Sigmoid colon (tissue), 6 donors: ENCODE measurements at regions not wholly inside any gene's neighbourhood (a gene's known extent, or its start where the extent isn't known, plus 50 kb on each side); places are given as distances from the start of the nearest gene placed in this dataset.
"Not testable (repeated sequence)": the region's sequence is repeated elsewhere in the genome, so short reads cannot be mapped to it uniquely, and the experiment has no call there.

ENCODE experiments used
- DNase-seq: peaks from one replicate; pipeline ENCODE4 v3.0.0-alpha.2; 2019
- H3K27ac ChIP-seq, 4 donors: fragments of 200-600 bp; sonication (generic); one replicate each; pipeline ENCODE4 v1.5.1; 2016 to 2019; ENCODE audit warnings: mild to moderate bottlenecking in 1 of 4
- H3K27me3 ChIP-seq, 3 donors: fragments of 200-600 bp; sonication (generic); one replicate each; pipeline ENCODE4 v1.5.1; 2019; ENCODE audit warnings: mild to moderate bottlenecking in 1 of 3
- H3K36me3 ChIP-seq, 4 donors: fragments of 200-600 bp; sonication (generic); one replicate each; pipeline ENCODE4 v1.5.1; 2016 to 2019
- H3K4me1 ChIP-seq, 4 donors: fragments of 200-600 bp; sonication (generic); one replicate each; pipeline ENCODE4 v1.5.1; 2017 to 2019
- H3K4me3 ChIP-seq, 4 donors: fragments of 200-600 bp; sonication (generic); one replicate each; pipeline ENCODE4 v1.5.1; 2017 to 2019; ENCODE audit warnings: mild to moderate bottlenecking in 2 of 4, moderate library complexity in 1 of 4
- H3K9me3 ChIP-seq, 4 donors: fragments of 200-600 bp in 3 of 4; sonication (generic) in 3 of 4; one replicate each; pipeline versions ENCODE4 v1.5.1 to v1.6.1; 2013 to 2019
- CTCF ChIP-seq, 4 experiments: fragments of 450-650 bp in 3 of 4; fragments of 200-600 bp in 1 of 4; IDR thresholded peaks; one replicate each; pipeline ENCODE4 v1.5.1; 2016 to 2019; ENCODE audit warnings: antibody characterized with exemption in 4 of 4, mild to moderate bottlenecking in 3 of 4, moderate library complexity in 2 of 4
- EP300 ChIP-seq, 4 donors: sonication (generic); formaldehyde crosslinking; IDR thresholded peaks; one replicate each; pipeline ENCODE4 v1.6.1; 2017; ENCODE audit warnings: antibody characterized with exemption in 4 of 4
- POLR2A ChIP-seq, 2 donors: fragments of 450-650 bp; IDR thresholded peaks; one replicate each; pipeline ENCODE4 v1.6.1; 2016; ENCODE audit warnings: antibody characterized with exemption in 2 of 2, mild to moderate bottlenecking in 2 of 2, moderate library complexity in 2 of 2
- POLR2AphosphoS5 ChIP-seq, 4 donors: sonication (generic); formaldehyde crosslinking; IDR thresholded peaks; one replicate each; pipeline ENCODE4 v1.6.1; 2017; ENCODE audit warnings: antibody characterized with exemption in 4 of 4
- WGBS, 2 donors: extraction: QIAGEN DNeasy Blood & Tissue Kit; methylation state at CpG; one replicate each; pipeline ENCODE4 v1.1.7; 2013; 5-methylcytosine and 5-hydroxymethylcytosine counted together
- intact Hi-C: fragments of 100-400 bp; cut with DNase I; formaldehyde crosslinking; loops from one replicate; pipeline ENCODE4 v1.15.1; 2023
- donor health status: healthy with polysubstance abuse.
- donor health status: healthy.

DNA sequence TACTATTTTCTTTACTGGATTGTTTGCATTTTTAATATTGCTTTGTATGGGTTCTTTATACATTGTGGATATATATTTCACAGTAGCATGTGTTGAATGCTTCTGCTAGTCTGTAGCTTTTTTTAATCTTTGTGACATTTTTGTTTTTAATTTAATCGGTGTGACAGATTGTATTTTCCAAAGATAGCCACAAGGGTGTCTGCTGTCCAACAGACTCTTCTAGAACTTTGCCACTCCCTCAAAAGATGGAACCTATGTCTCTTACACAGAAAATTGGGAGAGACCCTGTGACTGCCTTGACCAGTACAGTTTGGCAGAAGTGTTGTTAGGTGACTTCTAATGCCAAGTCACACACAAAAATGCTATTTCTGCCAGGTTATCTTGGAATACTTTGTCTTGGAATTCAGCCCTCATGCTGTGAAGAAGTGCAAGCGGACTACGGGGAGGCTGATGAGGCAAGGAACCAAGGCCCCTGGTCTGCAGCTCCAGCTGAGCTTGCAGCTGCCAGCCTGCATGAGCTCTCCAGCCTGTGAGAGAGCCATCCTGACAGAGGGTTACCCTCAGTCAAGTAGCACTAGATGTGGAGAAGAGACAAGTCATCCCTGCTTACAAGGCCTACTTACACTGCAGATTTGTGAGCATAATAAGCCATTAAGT is 110.8 kb downstream of the TDRD15 start:
- no peak for DNase-seq
- H3K4me3 ChIP-seq, result no peak overlapping the region
- intact Hi-C loops, result no loop called here
- no peak overlapping the region for H3K27ac ChIP-seq
- H3K4me1 ChIP-seq, result no peaks in the 10 kb centered on the region
- H3K27me3 ChIP-seq, result no peaks in the 10 kb centered on the region
- H3K36me3 ChIP-seq, result no peaks in the 10 kb centered on the region
- WGBS, 2 donors, result 91 to 92% methylated on average over 3 of the region's 3 CpGs
- TF ChIP-seq CTCF (IDR thresholded peaks at IDR 0.05), result no peak
- TF ChIP-seq POLR2A (IDR thresholded peaks at IDR 0.05), result no peak
- TF ChIP-seq EP300 (IDR thresholded peaks at IDR 0.05), result no peak
- TF ChIP-seq POLR2AphosphoS5 (IDR thresholded peaks at IDR 0.05), result no peak
- no peaks in the 10 kb centered on the region for H3K9me3 ChIP-seq

DNA sequence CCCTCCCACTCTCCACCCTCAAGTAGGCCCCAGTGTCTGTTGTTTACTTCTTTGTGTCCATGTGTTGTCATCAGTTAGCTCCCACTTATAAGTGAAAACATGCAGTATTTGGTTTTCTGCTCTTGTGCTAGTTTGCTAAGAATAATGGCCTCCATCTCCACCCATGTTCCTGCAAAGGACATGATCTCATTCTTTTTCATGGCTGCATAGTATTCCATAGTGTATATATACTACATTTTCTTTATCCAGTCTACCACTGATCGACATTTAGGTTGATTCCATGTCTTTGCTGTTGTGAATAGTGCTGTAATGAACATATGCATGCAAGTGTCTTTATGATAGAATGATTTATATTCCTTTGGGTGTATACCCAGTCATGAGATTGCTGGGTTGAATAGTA is 116.0 kb downstream of the TDRD15 start:
- H3K27ac ChIP-seq, H3K9me3 ChIP-seq, intact Hi-C loops, H3K4me3 ChIP-seq, DNase-seq, H3K36me3 ChIP-seq, H3K27me3 ChIP-seq, H3K4me1 ChIP-seq: not testable (repeated sequence)
- 85 to 92% methylated on average over 1 of the region's 1 CpG for WGBS, 2 donors

GRCh38 chr2:21244161-21244560 is 120.4 kb downstream of the TDRD15 start:
- 83 to 92% methylated on average over 1 of the region's 1 CpG for WGBS, 2 donors
- H3K4me3 ChIP-seq, result no peak overlapping the region
- no peak for TF ChIP-seq CTCF (IDR thresholded peaks at IDR 0.05)
- no peak for TF ChIP-seq EP300 (IDR thresholded peaks at IDR 0.05)
- TF ChIP-seq POLR2A (IDR thresholded peaks at IDR 0.05), result no peak
- TF ChIP-seq POLR2AphosphoS5 (IDR thresholded peaks at IDR 0.05), result no peak

DNA sequence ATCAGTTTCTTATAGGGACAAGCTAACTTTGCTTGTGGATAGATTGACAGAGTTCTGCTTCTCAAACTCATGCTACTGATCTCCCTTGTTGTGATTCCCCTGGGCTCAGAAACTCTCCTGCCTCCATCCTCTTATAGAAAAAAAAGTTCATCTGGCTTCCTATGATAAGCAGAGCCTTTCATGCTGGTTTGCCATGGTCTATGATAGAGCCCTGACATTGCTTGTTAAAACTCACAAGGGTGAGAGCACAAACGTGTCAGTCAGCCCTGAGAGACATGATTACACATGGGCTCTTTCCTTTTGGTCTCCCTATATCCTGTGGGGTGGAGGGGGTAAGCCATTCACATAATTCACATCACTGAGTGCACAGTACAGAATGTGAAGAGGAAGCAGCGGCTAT is 121.8 kb downstream of the TDRD15 start:
- no peak for DNase-seq
- Histone ChIP-seq H3K36me3 (no peaks in the 10 kb centered on the region), H3K4me3 (no peak overlapping the region), H3K27me3 (no peaks in the 10 kb centered on the region), H3K9me3 (no peaks in the 10 kb centered on the region), H3K27ac (no peak overlapping the region), H3K4me1 (no peaks in the 10 kb centered on the region)
- 66 to 81% methylated on average over 2 of the region's 2 CpGs for WGBS, 2 donors
- TF ChIP-seq EP300 (IDR thresholded peaks at IDR 0.05), result no peak
- TF ChIP-seq POLR2A (IDR thresholded peaks at IDR 0.05), result no peak
- no peak for TF ChIP-seq CTCF (IDR thresholded peaks at IDR 0.05)
- no peak for TF ChIP-seq POLR2AphosphoS5 (IDR thresholded peaks at IDR 0.05)
- intact Hi-C loops, result no loop called here

More at GRCh38 chr2:21244161-21244560, 120.4 kb downstream of the TDRD15 start:
- no peaks in the 10 kb centered on the region for H3K36me3 ChIP-seq
- no peak overlapping the region for H3K27ac ChIP-seq
- DNase-seq, result no peak
- no peaks in the 10 kb centered on the region for H3K9me3 ChIP-seq
- intact Hi-C loops, result no loop called here
- no peaks in the 10 kb centered on the region for H3K27me3 ChIP-seq
- H3K4me1 ChIP-seq, result no peaks in the 10 kb centered on the region

DNA sequence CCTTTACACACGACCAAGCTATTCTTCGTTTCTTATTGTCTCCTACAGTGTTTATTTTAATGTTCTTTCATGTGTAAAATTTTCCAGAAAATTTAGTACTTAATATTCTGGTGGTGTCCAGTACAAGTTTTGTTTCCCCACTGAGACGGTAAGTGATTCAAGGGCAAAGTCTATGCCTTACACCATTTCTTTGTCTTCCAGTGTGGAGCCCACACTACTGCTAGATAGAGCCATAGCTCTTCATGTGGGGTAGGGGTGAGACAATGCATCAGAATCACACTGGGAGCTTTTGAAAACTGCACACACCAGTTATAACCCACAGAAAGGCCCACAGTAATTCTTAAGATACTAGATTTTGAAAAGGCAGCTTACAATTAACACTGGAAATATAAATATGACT is 125.6 kb downstream of the TDRD15 start:
- WGBS, 2 donors, result 90 to 93% methylated on average over 3 of the region's 3 CpGs
- H3K9me3 ChIP-seq, result no peaks in the 10 kb centered on the region
- no peak overlapping the region for H3K4me3 ChIP-seq
- H3K4me1 ChIP-seq, result no peaks in the 10 kb centered on the region
- no peaks in the 10 kb centered on the region for H3K27me3 ChIP-seq
- intact Hi-C loops, result no loop called here
- TF ChIP-seq CTCF (IDR thresholded peaks at IDR 0.05) (no peak), POLR2AphosphoS5 (IDR thresholded peaks at IDR 0.05) (no peak)
- no peak for DNase-seq
- no peak overlapping the region for H3K27ac ChIP-seq
- no peaks in the 10 kb centered on the region for H3K36me3 ChIP-seq
